Aorta (tissue), 5 donors: ENCODE measurements at regions not wholly inside any gene's neighbourhood (a gene's known extent, or its start where the extent isn't known, plus 50 kb on each side); places are given as distances from the start of the nearest gene placed in this dataset.

Experiments used
- ATAC-seq: fragments of 200-7000 bp; cut with Tn5 transposase; one replicate; pipeline ENCODE4 v1.9.1; 2022; ENCODE audit warnings: moderate library complexity; ENCODE audit not compliant: low FRiP score
- DNase-seq, 2 donors: peaks; one replicate each; pipeline ENCODE4 v3.0.0-alpha.2; 2020
- H3K27ac ChIP-seq, 2 donors: one replicate each; pipeline ENCODE4 v1.5.1; 2013; ENCODE audit warnings: low read length in 2 of 2, mild to moderate bottlenecking in 2 of 2, moderate library complexity in 2 of 2, control low read depth in 1 of 2, inconsistent platforms in 1 of 2, low read depth in 1 of 2
- H3K27me3 ChIP-seq, 2 donors: one replicate each; pipeline ENCODE4 v1.6.1; 2013; ENCODE audit warnings: control low read depth in 1 of 2, low read length in 1 of 2, mild to moderate bottlenecking in 1 of 2, moderate library complexity in 1 of 2; ENCODE audit not compliant: insufficient read depth in 2 of 2, control insufficient read depth in 1 of 2
- H3K36me3 ChIP-seq, 2 donors: one replicate each; pipeline ENCODE4 v1.6.1; 2013; ENCODE audit warnings: control low read depth in 1 of 2, low read length in 1 of 2, mild to moderate bottlenecking in 1 of 2; ENCODE audit not compliant: insufficient read depth in 2 of 2, control insufficient read depth in 1 of 2
- H3K4me1 ChIP-seq, 2 donors: one replicate each; pipeline ENCODE4 v1.6.1; 2013; ENCODE audit warnings: low read length in 2 of 2, control low read depth in 1 of 2, mild to moderate bottlenecking in 1 of 2, moderate library complexity in 1 of 2; ENCODE audit not compliant: insufficient read depth in 2 of 2, control insufficient read depth in 1 of 2
- H3K4me3 ChIP-seq, 2 donors: one replicate each; pipeline ENCODE4 v1.5.1; 2013; ENCODE audit warnings: low read length in 2 of 2, control low read depth in 1 of 2, mild to moderate bottlenecking in 1 of 2
- H3K9me3 ChIP-seq: one replicate; pipeline ENCODE4 v1.6.1; 2013; ENCODE audit warnings: mild to moderate bottlenecking, low read length; ENCODE audit not compliant: control insufficient read depth
- WGBS, 2 donors: extraction: QIAGEN DNeasy Blood & Tissue Kit; methylation state at CpG; one replicate each; pipeline ENCODE4 v1.1.7; 2013; 5-methylcytosine and 5-hydroxymethylcytosine counted together
- intact Hi-C, 2 donors: fragments of 100-400 bp; cut with DNase I; formaldehyde crosslinking; loops; one replicate each; pipeline versions ENCODE4 v1.14.2 to v1.15.0; 2022
- donor health status: healthy with polysubstance abuse.
- donor health status: Bipolar disorder and iron deficiency.
- donor health status: DM: no; HTN: no; CAD: no.
- donor health status: DM: no; HTN: no; CAD: no.
- donor health status: DM: yes; HTN: yes; CAD: no.

DNA sequence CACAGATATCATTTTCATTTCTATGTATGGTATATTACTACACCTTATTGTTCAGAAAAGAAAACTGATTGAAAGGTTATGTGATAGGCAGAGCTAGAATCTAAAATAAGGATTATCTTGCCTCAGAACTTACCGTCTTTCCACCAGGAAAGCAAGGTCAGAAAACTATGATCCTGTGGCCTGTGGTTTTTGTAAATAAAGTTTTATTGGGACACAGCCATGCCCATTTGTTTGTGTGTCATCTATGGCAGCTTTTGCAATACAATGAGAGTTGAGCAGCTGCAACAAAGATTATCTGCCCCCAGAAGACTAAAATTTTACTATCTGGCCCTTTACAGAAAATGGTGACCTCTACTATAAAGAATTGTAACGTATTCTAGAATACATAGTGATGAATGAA, 314.7 kb upstream of the SLCO3A1 start:
- Histone ChIP-seq H3K27me3 (no peaks in the 10 kb centered on the region), H3K4me3 (no peak overlapping the region), H3K9me3 (no peaks in the 10 kb centered on the region), H3K27ac (no peak overlapping the region), H3K4me1 (no peaks in the 10 kb centered on the region), H3K36me3 (no peaks in the 10 kb centered on the region)
- DNase-seq = no peak
- intact Hi-C loops = no loop called here
- 86 to 88% methylated on average over 2 of the region's 2 CpGs for WGBS, 2 donors
- no peak for ATAC-seq

DNA sequence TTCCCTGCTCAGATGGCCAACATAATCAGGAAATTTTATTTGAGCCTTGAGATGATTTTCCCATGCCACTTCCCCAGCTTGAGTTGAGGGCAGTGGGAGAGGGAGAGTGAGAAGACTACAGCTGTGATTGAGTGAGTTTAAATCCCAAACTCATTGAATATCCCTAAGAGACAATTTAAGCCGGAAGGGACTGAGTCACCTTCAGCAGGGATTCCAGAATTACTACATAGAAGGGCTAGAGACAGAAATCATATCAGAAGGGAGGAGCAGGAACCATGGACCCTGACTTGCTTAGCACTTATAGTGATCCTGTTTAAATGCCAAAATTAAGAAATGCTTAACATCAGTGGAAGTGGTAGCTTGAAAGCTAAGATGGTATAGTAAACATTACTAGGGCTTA, 312.2 kb upstream of the SLCO3A1 start:
- no peaks in the 10 kb centered on the region for H3K4me1 ChIP-seq
- whole genome bisulfite sequencing, 2 donors = 79 to 81% methylated on average over 1 of the region's 1 CpG
- H3K27me3 ChIP-seq = no peaks in the 10 kb centered on the region
- DNase-seq = no peak
- H3K27ac ChIP-seq = no peak overlapping the region
- peaks cover 2% of the 10 kb centered on the region for H3K9me3 ChIP-seq
- intact Hi-C loops = no loop called here
- no peak overlapping the region for H3K4me3 ChIP-seq
- no peak for ATAC-seq
- no peaks in the 10 kb centered on the region for H3K36me3 ChIP-seq

DNA sequence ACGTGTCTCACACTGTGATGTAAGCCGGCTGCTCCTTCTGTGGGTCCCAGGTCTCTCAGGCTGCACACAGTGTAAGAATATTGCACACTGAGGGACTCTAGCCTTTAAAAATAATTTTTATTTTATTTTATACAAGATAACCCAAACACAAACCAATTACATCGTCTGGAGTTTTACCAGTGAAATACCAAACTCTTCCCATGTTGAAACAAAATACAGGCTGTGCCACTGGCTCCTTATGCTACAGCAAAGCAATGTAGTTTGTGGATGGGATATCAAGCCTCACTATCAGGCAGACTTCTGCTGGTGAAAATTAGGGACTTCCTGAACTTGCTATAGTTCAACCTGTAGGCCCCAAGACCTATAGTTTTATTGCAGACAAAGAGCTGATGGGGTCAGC, 311.3 kb upstream of the SLCO3A1 start:
- H3K27ac ChIP-seq = no peak overlapping the region
- peaks cover 2% of the 10 kb centered on the region for H3K9me3 ChIP-seq
- no peaks in the 10 kb centered on the region for H3K27me3 ChIP-seq
- DNase-seq (no peak), ATAC-seq (no peak)
- H3K4me1 ChIP-seq = no peaks in the 10 kb centered on the region
- intact Hi-C loops = no loop called here
- no peaks in the 10 kb centered on the region for H3K36me3 ChIP-seq
- WGBS, 2 donors = 45 to 56% methylated on average over 3 of the region's 3 CpGs
- no peak overlapping the region for H3K4me3 ChIP-seq

DNA sequence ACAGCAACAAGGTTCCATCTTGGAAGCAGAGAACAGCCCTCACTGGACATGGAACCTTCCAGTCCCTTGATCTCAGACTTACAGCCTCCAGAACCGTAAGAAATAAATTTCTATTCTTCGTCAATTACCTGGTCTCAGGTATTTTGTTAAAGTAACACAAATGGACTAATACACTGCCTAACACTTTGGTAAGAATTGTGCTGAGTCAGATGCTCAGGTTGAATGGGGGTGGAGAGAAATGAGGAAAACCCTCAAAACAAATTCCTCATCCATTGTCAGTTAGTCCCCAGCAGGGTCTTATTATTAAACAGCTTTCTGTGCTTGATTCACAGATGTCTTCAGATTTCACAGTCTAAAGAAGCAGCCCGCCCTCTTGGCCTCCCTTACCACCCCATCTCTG, 306.2 kb upstream of the SLCO3A1 start:
- Histone ChIP-seq H3K4me3 (no peak overlapping the region), H3K36me3 (no peaks in the 10 kb centered on the region), H3K27ac (no peak overlapping the region), H3K27me3 (no peaks in the 10 kb centered on the region), H3K9me3 (peaks cover 2% of the 10 kb centered on the region), H3K4me1 (no peaks in the 10 kb centered on the region)
- no peak for DNase-seq
- no peak for ATAC-seq
- WGBS, 2 donors = 93 to 97% methylated on average over 3 of the region's 3 CpGs
- intact Hi-C loops = no loop called here

DNA sequence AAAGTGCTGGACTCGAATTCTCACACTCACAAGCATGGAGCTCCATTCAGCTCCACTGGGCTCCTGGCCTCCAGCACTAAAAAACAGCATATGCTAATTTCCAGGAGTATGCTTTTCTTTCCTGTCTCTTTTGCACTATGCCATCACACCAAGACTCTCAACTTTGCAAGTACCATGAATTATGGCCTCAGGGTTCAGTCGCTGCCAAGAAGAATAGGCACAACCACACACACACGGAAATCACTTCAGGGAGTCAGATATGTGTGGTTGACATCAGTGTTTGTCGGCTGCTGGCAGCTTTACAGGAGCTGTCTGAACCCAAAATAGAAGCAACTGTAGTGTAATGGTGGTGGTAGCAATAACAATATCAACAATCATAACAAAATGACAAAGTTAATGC, 305.0 kb upstream of the SLCO3A1 start:
- no peaks in the 10 kb centered on the region for H3K36me3 ChIP-seq
- no peak overlapping the region for H3K4me3 ChIP-seq
- no peaks in the 10 kb centered on the region for H3K27me3 ChIP-seq
- H3K27ac ChIP-seq = no peak overlapping the region
- 22 to 32% methylated on average over 4 of the region's 4 CpGs for WGBS, 2 donors
- no peak for ATAC-seq
- DNase-seq = no peak
- peaks cover 2% of the 10 kb centered on the region for H3K9me3 ChIP-seq
- H3K4me1 ChIP-seq = no peaks in the 10 kb centered on the region
- intact Hi-C loops = no loop called here

DNA sequence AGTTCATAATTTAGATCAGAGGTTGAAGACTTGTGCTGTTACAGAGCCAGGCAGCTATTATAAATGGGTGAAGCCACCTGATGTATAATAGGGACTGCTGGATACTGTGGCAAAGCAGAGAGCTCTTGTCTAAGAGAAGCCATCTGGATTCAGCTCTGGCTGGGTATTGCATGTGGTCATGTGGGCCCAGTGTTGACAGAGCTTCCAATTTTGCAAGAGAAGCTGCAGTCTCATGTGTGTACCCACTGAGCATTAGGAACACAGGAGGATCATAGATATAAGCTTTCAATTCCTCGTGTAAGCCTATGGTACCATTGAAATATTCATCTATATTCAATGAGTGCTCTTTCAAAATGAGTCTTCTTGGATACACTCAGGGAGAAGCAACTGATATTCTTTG, 303.9 kb upstream of the SLCO3A1 start:
- Histone ChIP-seq H3K4me3 (no peak overlapping the region), H3K9me3 (peaks cover 2% of the 10 kb centered on the region), H3K27ac (no peak overlapping the region), H3K36me3 (no peaks in the 10 kb centered on the region), H3K27me3 (no peaks in the 10 kb centered on the region), H3K4me1 (no peaks in the 10 kb centered on the region)
- DNase-seq (no peak), ATAC-seq (no peak)
- intact Hi-C loops = no loop called here
- WGBS, 2 donors = 79 to 84% methylated on average over 1 of the region's 1 CpG

DNA sequence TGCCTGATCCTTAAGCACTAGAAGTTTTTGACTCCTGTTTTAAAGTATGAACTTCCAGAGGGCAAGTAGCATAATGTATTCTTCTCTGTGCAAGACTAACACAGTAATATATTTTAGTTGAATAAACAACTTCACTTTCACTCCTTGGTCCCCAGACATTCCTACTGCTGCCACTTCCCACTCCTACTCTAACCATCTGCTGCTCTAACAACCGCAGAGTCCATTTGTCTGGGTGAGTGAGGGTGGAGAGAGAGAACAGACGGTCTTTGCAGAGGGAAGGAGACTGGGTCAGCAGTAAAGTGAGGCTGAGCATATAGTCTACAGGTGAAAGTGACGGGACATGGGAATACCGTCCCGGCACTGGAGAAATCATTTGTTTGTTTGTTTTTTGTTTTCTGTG, 301.0 kb upstream of the SLCO3A1 start:
- Histone ChIP-seq H3K27ac (no peak overlapping the region), H3K27me3 (peaks cover 0 to 2% of the 10 kb centered on the region in 2 donors), H3K9me3 (no peaks in the 10 kb centered on the region), H3K4me1 (no peaks in the 10 kb centered on the region), H3K4me3 (no peak overlapping the region), H3K36me3 (no peaks in the 10 kb centered on the region)
- ATAC-seq (no peak), DNase-seq (no peak)
- 62 to 78% methylated on average over 5 of the region's 5 CpGs for WGBS, 2 donors
- intact Hi-C loops = no loop called here

DNA sequence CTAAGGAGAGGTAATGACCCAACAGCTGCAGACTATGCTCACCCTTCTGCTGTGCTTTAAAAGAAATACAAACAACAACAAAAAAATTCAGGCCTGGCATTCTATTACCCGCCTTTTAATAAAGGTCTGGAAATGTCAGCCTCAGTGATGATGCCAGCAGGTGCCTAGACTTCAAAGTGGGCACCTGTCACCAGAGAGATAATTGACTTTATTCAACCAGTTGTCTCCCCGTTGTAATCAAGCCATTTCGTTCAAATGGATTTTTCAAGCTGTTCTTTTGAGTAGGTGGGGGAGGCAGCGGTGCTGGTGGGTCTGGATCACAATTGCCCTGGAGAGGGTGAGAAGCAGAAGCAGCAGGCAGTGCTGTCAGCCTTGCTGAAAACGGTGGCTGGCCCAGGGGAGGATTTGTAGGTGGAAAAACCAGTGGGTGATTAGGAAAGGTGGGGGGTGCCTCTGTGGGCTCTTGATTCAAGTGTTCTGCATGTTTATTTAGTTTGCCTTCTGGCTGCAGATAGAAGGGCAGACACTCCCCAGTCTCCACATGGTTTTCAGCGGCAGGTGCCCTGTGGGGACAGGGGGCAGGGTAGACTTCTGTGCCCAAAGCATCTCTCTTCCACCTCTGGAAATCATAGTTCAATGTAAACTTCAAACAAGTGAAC, 300.2 kb upstream of the SLCO3A1 start:
- no peak for ATAC-seq
- H3K27me3 ChIP-seq = peaks cover 0 to 2% of the 10 kb centered on the region in 2 donors
- no peak overlapping the region for H3K27ac ChIP-seq
- no peaks in the 10 kb centered on the region for H3K9me3 ChIP-seq
- H3K4me3 ChIP-seq = no peak overlapping the region
- no peaks in the 10 kb centered on the region for H3K36me3 ChIP-seq
- DNase-seq = no peak
- WGBS, 2 donors = 56 to 58% methylated on average over 6 of the region's 6 CpGs
- no peaks in the 10 kb centered on the region for H3K4me1 ChIP-seq
- intact Hi-C loops = no loop called here

DNA sequence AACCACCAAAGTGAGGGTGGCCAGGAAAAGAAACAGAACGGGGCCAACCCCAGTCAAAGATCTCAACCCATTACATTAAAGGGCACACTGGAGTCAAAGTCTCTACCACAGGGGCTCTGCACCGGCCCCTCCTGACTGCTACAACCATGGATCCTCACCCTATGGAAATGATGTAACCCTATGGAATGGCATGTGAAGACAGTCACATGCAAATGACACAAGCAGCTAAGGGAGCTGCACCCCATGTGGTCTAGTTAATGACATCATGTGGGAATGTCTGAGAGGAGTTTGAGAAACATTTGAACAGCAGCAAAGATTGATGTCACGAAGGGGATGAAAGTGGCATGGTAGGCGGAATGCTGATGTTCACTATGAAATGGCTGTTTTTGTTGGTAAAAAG, 298.2 kb upstream of the SLCO3A1 start:
- Histone ChIP-seq H3K36me3 (no peaks in the 10 kb centered on the region), H3K27me3 (peaks cover 0 to 2% of the 10 kb centered on the region in 2 donors), H3K9me3 (no peaks in the 10 kb centered on the region), H3K4me1 (no peaks in the 10 kb centered on the region), H3K27ac (no peak overlapping the region), H3K4me3 (no peak overlapping the region)
- DNase-seq = no peak
- WGBS, 2 donors = 82 to 91% methylated on average over 4 of the region's 4 CpGs
- no peak for ATAC-seq
- intact Hi-C loops = no loop called here
